Inflammatory macrophage treated with lipopolysaccharide for 4 hours (primary cell): ENCODE measurements at regions not wholly inside any gene's neighbourhood (a gene's known extent, or its start where the extent isn't known, plus 50 kb on each side); places are given as distances from the start of the nearest gene placed in this dataset.

Experiments
- DNase-seq: peaks from one replicate; pipeline ENCODE4 v3.0.0-alpha.2; 2020

DNA sequence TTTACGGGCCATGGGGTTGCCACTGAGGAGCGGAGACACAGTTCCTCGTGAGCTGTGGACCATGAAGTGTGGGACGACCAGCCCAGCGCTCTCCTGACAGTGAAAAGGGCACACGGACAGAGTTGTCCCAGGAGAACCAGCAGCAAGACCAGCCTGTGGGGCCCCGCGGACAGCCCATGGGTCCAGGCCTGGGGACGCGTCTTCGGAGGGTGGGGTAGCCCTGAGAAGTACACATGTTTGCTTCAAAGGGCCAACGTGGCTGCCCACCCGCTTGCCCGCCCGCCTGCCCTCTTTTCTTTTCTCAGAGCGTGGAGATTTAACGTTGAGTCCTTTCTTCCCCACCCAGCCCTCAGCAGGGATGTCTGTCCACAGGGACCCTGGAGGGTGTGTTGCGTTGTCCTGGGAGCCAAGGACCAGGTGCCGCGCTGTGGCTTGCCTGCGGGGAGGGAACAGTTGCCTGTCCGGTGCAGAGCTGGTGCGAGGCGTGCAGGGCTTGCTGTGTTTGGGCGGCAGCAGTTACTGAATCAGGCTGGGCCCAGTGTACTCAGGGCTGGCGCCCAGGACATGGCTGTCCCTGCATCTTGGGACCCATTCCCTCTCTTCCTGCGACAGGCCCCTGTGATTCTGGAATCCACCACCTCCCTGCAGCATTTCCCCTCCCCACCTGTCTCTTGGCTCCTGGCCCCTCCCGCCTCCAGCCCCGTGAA lies 120.1 kb upstream of the HDAC4 start:
- no peak for DNase-seq

- no peak for DNase-seq
These were observed 119.2 kb upstream of the HDAC4 start for GRCh38 chr2:239519921-239520585.

GRCh38 chr2:239519089-239519920 lies 118.5 kb upstream of the HDAC4 start:
- DNase-seq = no peak

DNA sequence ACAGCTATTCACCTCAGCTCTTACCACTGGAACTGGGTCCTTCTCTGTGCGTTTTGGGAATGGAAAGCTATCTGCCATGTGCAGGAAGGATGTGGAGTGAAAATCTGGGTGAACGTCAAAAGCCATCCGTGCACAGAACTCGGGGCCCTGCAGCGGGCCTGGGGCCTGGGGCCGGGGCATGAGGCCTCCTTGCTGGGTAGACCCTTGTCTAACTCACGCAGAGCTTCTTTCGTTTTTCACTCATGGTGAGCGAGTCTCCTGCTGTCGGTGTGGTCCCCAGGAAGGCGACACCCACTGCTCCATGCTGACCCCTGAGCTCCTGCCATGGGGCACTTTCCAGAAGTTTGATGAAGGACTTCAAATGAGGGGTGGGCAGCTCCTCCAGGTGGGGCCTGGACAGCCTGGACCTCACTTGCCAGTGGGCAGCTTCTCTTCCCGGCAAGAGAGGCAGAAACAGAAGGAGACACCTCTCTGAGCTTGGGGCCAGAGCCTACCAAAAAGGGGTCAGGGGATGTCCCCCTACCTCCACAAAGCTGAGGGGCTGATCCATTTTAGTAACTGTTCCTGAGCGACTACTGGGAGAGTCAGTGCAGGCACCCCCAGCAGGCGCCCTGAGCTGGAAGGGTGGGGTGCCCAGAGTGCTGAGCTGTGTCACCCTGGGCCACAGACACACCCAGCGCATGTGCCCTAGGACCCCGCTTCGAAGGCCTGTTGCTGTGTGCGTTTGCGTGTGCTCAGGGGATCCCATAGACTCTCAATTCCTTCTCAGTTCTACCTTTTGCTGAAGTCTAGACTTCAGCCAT lies 117.7 kb upstream of the HDAC4 start:
- no peak for DNase-seq

DNA sequence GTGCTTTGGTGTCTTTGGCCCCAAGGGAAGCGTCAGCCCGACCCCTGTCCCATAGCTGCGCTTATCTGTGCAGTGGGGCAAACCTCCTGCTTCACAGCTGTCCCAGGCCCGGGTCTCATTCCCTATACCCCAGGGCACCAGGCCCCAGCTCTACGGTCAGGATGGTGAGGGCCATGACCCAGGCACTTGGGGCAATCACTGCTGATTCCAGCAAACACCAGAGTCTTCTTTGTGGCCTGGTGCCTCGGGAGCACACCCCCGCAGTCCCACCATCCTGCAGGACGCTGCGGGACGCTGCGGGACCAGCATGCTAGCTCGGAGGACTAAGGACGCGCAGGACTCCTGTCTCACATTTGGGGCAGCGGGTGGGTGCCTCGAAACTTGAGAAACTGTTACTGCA lies 116.9 kb upstream of the HDAC4 start:
- no peak for DNase-seq

DNA sequence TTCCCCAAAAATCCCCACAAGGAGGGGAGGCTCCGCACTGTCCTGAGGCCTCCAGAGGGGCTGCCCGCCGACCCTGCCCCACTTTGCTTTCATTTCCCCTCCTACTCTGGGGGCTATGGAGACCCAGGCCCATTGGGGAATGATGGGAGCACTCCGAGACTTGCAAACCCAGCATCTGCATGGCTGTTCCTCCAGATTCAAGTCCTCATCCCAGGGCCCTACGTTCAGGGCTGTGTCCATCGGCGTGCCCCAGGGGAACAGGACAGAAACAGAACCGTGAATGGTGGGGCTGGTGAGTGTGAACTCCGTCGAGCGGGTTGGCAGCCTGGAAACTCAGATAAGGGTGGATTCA lies 116.1 kb upstream of the HDAC4 start:
- DNase-seq = no peak

DNA sequence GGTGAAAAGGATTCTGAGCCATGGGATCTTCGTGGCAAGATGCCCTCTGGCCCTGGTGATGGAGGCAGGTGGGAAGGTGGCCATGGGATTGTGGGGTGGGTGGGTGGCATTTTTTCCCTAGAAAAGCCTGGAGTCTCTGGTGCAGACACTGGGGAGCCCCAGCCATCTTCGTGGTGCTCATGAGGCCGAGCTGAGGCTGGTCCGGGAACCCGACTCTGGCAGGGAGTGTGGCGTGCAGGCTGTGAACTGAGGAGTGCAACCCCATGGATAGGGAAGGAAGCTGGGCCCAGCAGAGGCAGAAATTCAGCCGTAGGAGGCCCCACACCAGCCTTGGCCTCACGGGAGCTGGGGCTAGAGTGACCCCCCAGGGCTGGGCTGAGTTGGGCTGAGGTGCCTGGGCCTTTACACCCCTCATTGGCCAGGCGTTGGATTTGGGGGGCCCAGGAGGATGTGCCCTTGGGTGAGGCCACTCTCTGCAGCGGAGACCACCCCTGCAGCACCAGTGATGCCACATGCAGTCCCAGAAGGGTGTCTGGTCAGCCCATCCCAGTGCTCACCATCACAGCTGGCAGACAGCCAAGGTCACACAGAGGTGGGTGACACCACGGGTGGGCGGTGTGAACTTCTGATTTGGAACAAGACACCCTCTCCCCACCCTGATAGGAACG lies 115.6 kb upstream of the HDAC4 start:
- DNase-seq = no peak

- no peak for DNase-seq
These were observed 114.1 kb upstream of the HDAC4 start for GRCh38 chr2:239514754-239515530.

- no peak for DNase-seq
These were observed 111.2 kb upstream of the HDAC4 start for GRCh38 chr2:239512054-239512453.

DNA sequence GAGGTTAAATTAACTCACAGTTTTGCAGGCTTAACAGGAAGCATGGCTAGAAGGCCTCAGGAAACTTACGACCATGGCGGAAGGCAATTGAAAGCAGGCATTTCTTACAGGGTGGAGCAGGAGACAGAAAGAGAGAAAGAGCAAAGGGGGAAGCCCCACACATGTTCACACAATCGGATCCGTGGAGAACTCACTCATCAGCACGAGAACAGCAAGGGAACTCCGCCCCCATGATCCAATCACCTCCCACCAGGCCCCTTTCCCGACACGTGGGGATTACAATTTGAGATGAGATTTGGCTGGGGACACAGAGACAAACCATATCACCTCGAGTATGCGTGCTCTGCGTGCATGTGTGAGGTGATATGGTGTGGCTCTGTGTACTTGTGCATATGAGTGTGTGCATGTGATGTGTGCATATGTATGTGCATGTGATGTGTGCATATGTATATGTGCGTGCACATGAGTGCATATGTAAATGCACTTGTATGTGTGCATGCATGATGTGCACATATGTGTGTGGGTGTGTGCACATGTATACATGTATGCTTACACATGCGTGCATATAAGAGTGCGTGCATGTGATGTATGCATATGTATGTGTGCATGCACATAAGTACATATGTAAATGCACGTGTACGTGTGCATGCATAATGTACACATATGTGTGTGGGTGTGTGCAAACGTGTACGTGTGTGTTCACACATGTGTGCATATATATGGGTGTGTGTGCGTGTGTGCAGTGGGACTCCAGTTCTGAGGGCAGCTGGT lies 108.7 kb upstream of the HDAC4 start:
- DNase-seq = peak; percentile 68

DNA sequence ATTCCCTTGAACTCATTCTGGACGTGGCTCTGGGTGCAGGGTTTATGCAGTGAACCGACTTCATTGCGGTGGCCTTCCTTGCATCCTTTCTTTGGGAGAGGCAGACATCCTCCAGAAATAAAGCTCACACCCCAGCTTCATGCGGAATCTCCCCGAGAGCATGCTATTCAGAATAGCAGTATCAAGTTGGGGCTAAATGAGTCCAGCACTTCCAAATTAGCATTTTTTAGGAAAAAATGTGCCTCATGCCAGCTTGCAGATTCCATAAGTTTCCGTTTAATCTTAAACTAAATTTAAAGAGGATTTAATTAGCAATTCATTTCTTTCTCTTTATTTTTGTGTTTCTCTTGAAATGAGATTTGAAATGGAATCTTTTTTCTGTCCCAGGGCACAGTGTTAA lies 107.4 kb upstream of the HDAC4 start:
- no peak for DNase-seq

GRCh38 chr2:239507576-239508258 lies 106.9 kb upstream of the HDAC4 start:
- no peak for DNase-seq

GRCh38 chr2:239506961-239507360 lies 106.1 kb upstream of the HDAC4 start:
- DNase-seq = no peak

GRCh38 chr2:239506101-239506857 lies 105.5 kb upstream of the HDAC4 start:
- no peak for DNase-seq

DNA sequence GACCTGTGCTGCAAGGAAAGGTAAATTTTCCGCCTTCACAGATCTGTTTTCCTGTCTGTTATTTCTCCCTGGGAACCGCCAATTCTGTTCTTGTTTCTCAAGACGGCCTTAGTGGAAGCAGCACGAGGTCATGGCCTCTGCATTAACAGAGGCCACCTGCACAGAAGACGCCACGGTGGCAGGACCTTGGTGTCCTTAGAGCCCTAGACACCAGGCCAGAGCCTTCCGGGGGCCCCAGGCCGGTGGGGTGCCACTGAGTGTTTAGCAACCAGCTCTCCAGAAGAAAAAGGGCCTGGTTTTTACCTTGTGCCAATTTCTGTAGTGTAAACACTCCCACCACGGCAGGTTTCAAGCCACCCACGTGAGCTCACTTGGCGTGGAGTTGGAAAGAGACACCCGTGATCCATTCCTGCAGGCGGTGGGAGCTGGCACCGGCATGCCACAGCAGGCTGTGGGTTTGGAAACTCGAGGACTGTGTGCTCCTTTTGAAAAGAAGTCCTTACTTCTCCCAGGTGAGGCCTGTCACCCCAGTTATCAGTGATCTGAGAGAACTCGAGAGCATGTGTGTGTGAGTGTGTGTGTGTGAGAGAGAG lies 103.9 kb upstream of the HDAC4 start:
- DNase-seq = no peak

DNA sequence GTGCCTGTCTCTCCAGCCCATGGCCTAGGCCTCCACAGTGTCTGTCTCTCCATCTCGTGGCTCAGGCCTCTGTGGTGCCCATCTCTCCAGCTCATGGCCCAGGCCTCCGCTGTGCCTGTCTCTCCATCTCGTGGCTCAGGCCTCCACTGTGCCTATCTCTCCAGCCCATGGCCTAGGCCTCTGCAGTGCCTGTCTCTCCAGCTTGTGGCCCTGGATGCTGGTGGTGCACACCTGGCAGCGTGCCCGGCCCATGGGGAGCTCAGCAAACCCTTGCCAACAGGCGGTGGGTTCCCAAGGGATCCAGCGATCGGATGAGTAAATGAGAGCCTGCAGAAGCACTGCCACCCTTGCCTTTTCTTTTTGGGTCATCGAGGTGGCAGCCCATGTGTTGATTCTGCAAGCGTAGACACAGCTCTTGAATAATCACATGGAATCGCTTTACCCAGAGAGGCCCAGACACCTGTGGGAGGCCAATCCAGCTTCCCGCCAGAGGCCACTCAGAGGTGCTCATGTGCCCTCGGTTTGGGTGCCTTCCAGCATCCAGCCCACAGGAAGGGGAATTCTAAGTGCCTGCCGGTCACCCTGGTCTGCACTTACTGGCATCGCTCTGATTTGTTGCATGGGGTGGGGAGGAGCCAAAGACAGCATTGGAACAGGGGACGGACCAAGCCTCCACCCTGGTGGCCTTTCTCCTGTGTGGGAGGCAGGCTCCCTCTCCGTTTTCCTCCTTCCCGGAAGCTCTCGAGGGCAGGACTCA lies 101.8 kb upstream of the HDAC4 start:
- peak; percentile 22 for DNase-seq

DNA sequence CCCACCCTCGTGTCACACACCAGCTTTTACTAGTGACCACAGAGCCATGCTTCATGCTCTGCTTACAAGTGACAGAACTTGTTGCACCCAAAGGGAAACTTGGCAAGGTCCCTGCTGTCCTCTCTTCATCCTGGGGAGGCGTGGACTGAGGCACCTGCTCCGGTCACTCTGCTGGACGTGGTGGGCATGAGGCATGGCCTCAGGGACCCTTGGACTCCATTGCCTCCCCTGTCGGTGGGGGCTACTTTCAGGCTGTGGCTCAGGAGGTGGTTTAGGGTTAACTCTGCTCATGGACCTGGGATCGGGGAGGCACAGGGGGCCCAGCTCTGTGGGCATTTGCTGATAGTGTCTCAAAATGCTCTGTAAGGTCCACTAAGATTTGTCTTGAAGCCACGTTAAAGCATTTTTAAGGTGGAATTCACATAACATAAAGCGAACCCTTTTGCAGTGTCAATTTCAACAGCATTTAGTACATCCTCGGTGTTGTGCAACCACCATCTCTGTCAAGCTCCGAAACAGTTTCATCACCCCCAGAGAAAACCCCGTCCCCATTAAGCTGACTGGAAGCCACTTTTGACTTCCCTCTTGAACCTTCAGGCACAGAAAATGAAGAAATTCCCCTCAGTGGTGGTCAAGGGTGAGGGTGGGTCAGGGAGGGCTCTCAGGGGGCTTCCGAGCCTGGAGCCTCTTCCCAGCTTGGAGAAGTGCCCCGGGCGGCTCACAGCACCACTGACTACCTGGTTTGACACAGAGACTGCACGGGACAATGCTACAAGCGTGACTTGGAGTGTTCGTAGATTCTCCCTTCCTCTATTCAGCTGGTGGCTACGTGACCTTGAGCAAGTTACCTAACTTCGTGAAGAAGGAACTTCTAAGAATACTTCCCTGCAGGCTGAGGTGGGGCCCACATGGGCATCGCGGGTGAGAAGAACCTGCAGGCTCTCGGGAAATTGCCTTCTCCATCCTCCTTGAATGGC lies 100.0 kb upstream of the HDAC4 start:
- DNase-seq = peak; percentile 92
